NCI-H1092 treated with DMSO at 0.1 percent for 48 hours (cell line): ENCODE measurements at regions not wholly inside any gene's neighbourhood (a gene's known extent, or its start where the extent isn't known, plus 50 kb on each side); places are given as distances from the start of the nearest gene placed in this dataset.
"Not testable (repeated sequence)": the region's sequence is repeated elsewhere in the genome, so short reads cannot be mapped to it uniquely, and the experiment has no call there.

ENCODE experiments used
- DNase-seq: peaks from one replicate; lab custom pipeline; 2025; lab: John Stamatoyannopoulos, UW

- DNase-seq = no peak
Measured at GRCh38 chr2:16186661-16187481, 246.5 kb downstream of the MYCN start.

- no peak for DNase-seq
Measured at GRCh38 chr2:16185801-16186272, 245.5 kb downstream of the MYCN start.

GRCh38 chr2:16184945-16185660 is 244.8 kb downstream of the MYCN start:
- no peak for DNase-seq

GRCh38 chr2:16184341-16184890 is 244.1 kb downstream of the MYCN start:
- no peak for DNase-seq

- DNase-seq = no peak
Measured at GRCh38 chr2:16183345-16183744, 243.0 kb downstream of the MYCN start.

GRCh38 chr2:16182841-16183240 is 242.5 kb downstream of the MYCN start:
- DNase-seq = no peak

GRCh38 chr2:16182311-16182815 is 242.0 kb downstream of the MYCN start:
- not testable (repeated sequence) for DNase-seq

- DNase-seq = no peak
Measured at GRCh38 chr2:16181741-16182090, 241.4 kb downstream of the MYCN start.

- DNase-seq = no peak
Measured at GRCh38 chr2:16181062-16181740, 240.9 kb downstream of the MYCN start.

GRCh38 chr2:16180631-16181030 is 240.3 kb downstream of the MYCN start:
- DNase-seq = no peak

- DNase-seq = no peak
Measured at GRCh38 chr2:16179701-16180416, 239.5 kb downstream of the MYCN start.

GRCh38 chr2:16178551-16179130 is 238.3 kb downstream of the MYCN start:
- DNase-seq = no peak

GRCh38 chr2:16177671-16178180 is 237.4 kb downstream of the MYCN start:
- DNase-seq = no peak

GRCh38 chr2:16176971-16177480 is 236.7 kb downstream of the MYCN start:
- no peak for DNase-seq

- no peak for DNase-seq
Measured at GRCh38 chr2:16175247-16175825, 235.0 kb downstream of the MYCN start.

- DNase-seq = no peak
Measured at GRCh38 chr2:16174693-16175045, 234.3 kb downstream of the MYCN start.

- DNase-seq = no peak
Measured at GRCh38 chr2:16173893-16174692, 233.7 kb downstream of the MYCN start.

- no peak for DNase-seq
Measured at GRCh38 chr2:16172324-16173175, 232.2 kb downstream of the MYCN start.
